GM19463 (cell line): ENCODE measurements at regions not wholly inside any gene's neighbourhood (a gene's known extent, or its start where the extent isn't known, plus 50 kb on each side); places are given as distances from the start of the nearest gene placed in this dataset.

Experiments used
- ATAC-seq: cut with Tn5 transposase; IDR thresholded peaks from one replicate; pipeline ENCODE4 v1.9.1; 2021; ENCODE audit warnings: mild to moderate bottlenecking, moderate library complexity; ENCODE audit not compliant: unreplicated experiment

- no peak for ATAC-seq
Measured at GRCh38 chrX:10744007-10744406, 123.6 kb upstream of the MID1 start.

- no peak for ATAC-seq
Measured at GRCh38 chrX:10747975-10748374, 127.6 kb upstream of the MID1 start.

GRCh38 chrX:10749113-10749512 lies 128.7 kb upstream of the MID1 start:
- ATAC-seq = no peak

- ATAC-seq = no peak
Measured at GRCh38 chrX:10750581-10750980, 130.2 kb upstream of the MID1 start.

- no peak for ATAC-seq
Measured at GRCh38 chrX:10753116-10753515, 132.7 kb upstream of the MID1 start.

- ATAC-seq = no peak
Measured at GRCh38 chrX:10754445-10754844, 134.1 kb upstream of the MID1 start.

GRCh38 chrX:10755439-10756334 lies 135.3 kb upstream of the MID1 start:
- ATAC-seq = no peak

- ATAC-seq = no peak
Measured at GRCh38 chrX:10756441-10756840, 136.1 kb upstream of the MID1 start.

GRCh38 chrX:10759141-10759799 lies 138.9 kb upstream of the MID1 start:
- ATAC-seq = no peak

- ATAC-seq = no peak
Measured at GRCh38 chrX:10761447-10761846, 141.1 kb upstream of the MID1 start.

GRCh38 chrX:10769195-10769594 lies 148.8 kb upstream of the MID1 start:
- ATAC-seq = peak; percentile 73

- no peak for ATAC-seq
Measured at GRCh38 chrX:10769696-10770619, 149.6 kb upstream of the MID1 start.

GRCh38 chrX:10773318-10773717 lies 152.9 kb upstream of the MID1 start:
- no peak for ATAC-seq

- no peak for ATAC-seq
Measured at GRCh38 chrX:10781847-10782530, 161.6 kb upstream of the MID1 start.

GRCh38 chrX:10783451-10783995 lies 163.1 kb upstream of the MID1 start:
- ATAC-seq = no peak

- ATAC-seq = no peak
Measured at GRCh38 chrX:10787264-10787663, 166.9 kb upstream of the MID1 start.

- ATAC-seq = no peak
Measured at GRCh38 chrX:10794203-10794630, 173.8 kb upstream of the MID1 start.

- no peak for ATAC-seq
Measured at GRCh38 chrX:10795721-10796120, 175.3 kb upstream of the MID1 start.

- no peak for ATAC-seq
Measured at GRCh38 chrX:10797466-10797865, 177.1 kb upstream of the MID1 start.

- ATAC-seq = no peak
Measured at GRCh38 chrX:10798041-10798440, 177.7 kb upstream of the MID1 start.
